Spleen (tissue), 11 donors: ENCODE measurements at regions not wholly inside any gene's neighbourhood (a gene's known extent, or its start where the extent isn't known, plus 50 kb on each side); places are given as distances from the start of the nearest gene placed in this dataset.

ENCODE experiments used
- DNase-seq: peaks from one replicate; pipeline ENCODE4 v3.0.0-alpha.2; 2020
- H3K27ac ChIP-seq, 8 donors: fragments of 200-600 bp; sonication (generic) in 7 of 8; 1 replicate in 4 of 8; 2 replicates in 4 of 8; pipeline versions ENCODE4 v1.5.0 to v1.8.0; 2016 to 2021; ENCODE audit warnings: inconsistent platforms in 4 of 8, mild to moderate bottlenecking in 4 of 8, moderate library complexity in 1 of 8
- H3K27me3 ChIP-seq, 7 donors: fragments of 200-600 bp; sonication (generic) in 6 of 7; replicated peaks in 1 of 7; 1 replicate in 4 of 7; 2 replicates in 3 of 7; pipeline versions ENCODE4 v1.5.0 to v1.8.0; 2016 to 2021; ENCODE audit warnings: inconsistent platforms in 3 of 7, mild to moderate bottlenecking in 1 of 7
- H3K36me3 ChIP-seq, 6 donors: fragments of 200-600 bp; sonication (generic) in 5 of 6; 1 replicate in 4 of 6; 2 replicates in 2 of 6; pipeline versions ENCODE4 v1.5.0 to v1.8.0; 2016 to 2021; ENCODE audit warnings: inconsistent platforms in 2 of 6
- H3K4me1 ChIP-seq, 6 donors: fragments of 200-600 bp; sonication (generic) in 5 of 6; 1 replicate in 3 of 6; 2 replicates in 3 of 6; pipeline versions ENCODE4 v1.5.0 to v1.8.0; 2016 to 2021; ENCODE audit warnings: inconsistent platforms in 3 of 6
- H3K4me3 ChIP-seq, 8 donors: fragments of 200-600 bp; sonication (generic) in 7 of 8; 1 replicate in 4 of 8; 2 replicates in 4 of 8; pipeline versions ENCODE4 v1.5.0 to v1.8.0; 2016 to 2021; ENCODE audit warnings: inconsistent platforms in 4 of 8, mild to moderate bottlenecking in 4 of 8, moderate library complexity in 2 of 8
- H3K9me3 ChIP-seq, 8 donors: fragments of 200-600 bp; sonication (generic) in 7 of 8; 1 replicate in 4 of 8; 2 replicates in 4 of 8; pipeline versions ENCODE4 v1.5.0 to v1.8.0; 2016 to 2021; ENCODE audit warnings: inconsistent platforms in 4 of 8
- CTCF ChIP-seq, 11 experiments: fragments of 200-600 bp in 7 of 11; fragments of 450-650 bp in 4 of 11; sonication (generic) in 4 of 11; IDR thresholded peaks in 8 of 11; conservative IDR thresholded peaks in 3 of 11; 1 replicate in 7 of 11; 2 replicates in 4 of 11; pipeline versions ENCODE4 v1.4.0 to v1.8.0; 2016 to 2021; ENCODE audit warnings: antibody characterized with exemption in 11 of 11, inconsistent platforms in 4 of 11, mild to moderate bottlenecking in 1 of 11
- POLR2A ChIP-seq, 3 donors: fragments of 450-650 bp; IDR thresholded peaks; one replicate each; pipeline ENCODE4 v1.5.1; 2017; ENCODE audit warnings: antibody characterized with exemption in 3 of 3, mild to moderate bottlenecking in 1 of 3
- POLR2AphosphoS5 ChIP-seq, 3 donors: sonication (generic); formaldehyde crosslinking; IDR thresholded peaks; one replicate each; pipeline ENCODE4 v1.5.1; 2017; ENCODE audit warnings: antibody characterized with exemption in 3 of 3
- WGBS, 5 donors: extraction: QIAGEN DNeasy Blood & Tissue Kit in 3 of 5; methylation state at CpG; one replicate each; pipeline versions ENCODE4 v1.1.5 to v1.1.7; 2013 to 2018; 5-methylcytosine and 5-hydroxymethylcytosine counted together
- intact Hi-C: fragments of 100-400 bp; cut with DNase I; formaldehyde crosslinking; loops from one replicate; pipeline ENCODE4 v1.15.0; 2023; ENCODE audit warnings: low total_unique reads
- donor health status: healthy with polysubstance abuse.
- donor health status: DM: no; HTN: no; CAD: no; lungs with moderate emphysema.
- donor health status: DM: no; HTN: no; CAD: no.
- donor health status: Bipolar disorder and iron deficiency.
- donor health status: healthy.
- donor health status: DM: no; HTN: no; CAD: no.
- donor health status: DM: yes; HTN: yes; CAD: no.

DNA sequence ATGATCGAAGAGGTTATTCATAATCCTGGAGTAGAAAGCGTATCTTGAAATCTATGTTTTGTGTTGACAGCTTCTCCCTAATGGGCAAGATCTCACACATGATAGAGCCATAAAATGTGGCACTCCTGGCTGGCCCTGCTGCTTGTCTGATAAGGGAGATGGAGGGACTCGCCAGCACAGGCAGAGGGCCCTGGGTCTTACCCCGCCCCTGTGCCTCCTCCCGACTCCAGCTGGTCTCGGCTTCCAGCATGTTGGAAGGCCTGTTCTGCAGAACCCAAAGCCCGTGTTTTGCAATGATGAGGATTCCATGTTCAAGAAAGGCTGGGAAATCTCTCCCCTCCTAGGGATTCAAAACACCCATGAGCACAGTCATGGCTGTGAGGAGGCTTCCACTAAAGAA lies 106.7 kb upstream of the SDK2 start:
- H3K9me3 ChIP-seq, result no peaks in the 10 kb centered on the region
- DNase-seq, result no peak

GRCh38 chr17:73753751-73754496 lies 109.7 kb upstream of the SDK2 start:
- no peak for DNase-seq
- H3K9me3 ChIP-seq, result no peaks in the 10 kb centered on the region
- 82 to 93% (median 89%) methylated on average over 11 to 14 of the region's 14 CpGs for WGBS, 5 donors
- intact Hi-C loops, result no loop called here
- H3K36me3 ChIP-seq, result no peaks in the 10 kb centered on the region
- no peak overlapping the region for H3K27ac ChIP-seq
- H3K4me3 ChIP-seq, result no peak overlapping the region
- TF ChIP-seq POLR2AphosphoS5 (IDR thresholded peaks at IDR 0.05), result no peak
- no peak for TF ChIP-seq POLR2A (IDR thresholded peaks at IDR 0.05)
- no peak for TF ChIP-seq CTCF (IDR thresholded peaks at IDR 0.05 in 8 of 11, conservative IDR thresholded peaks at IDR 0.05 in 3 of 11)
- no peaks in the 10 kb centered on the region for H3K4me1 ChIP-seq
- no peaks in the 10 kb centered on the region for H3K27me3 ChIP-seq

More for the DNA sequence above, 106.7 kb upstream of the SDK2 start:
- no peak overlapping the region for H3K27ac ChIP-seq
- H3K4me3 ChIP-seq, result no peak overlapping the region
- intact Hi-C loops, result no loop called here
- no peaks in the 10 kb centered on the region for H3K4me1 ChIP-seq
- H3K27me3 ChIP-seq, result peaks cover 0 to 18% (median 0%) of the 10 kb centered on the region in 7 donors
- H3K36me3 ChIP-seq, result no peaks in the 10 kb centered on the region
- no peak for TF ChIP-seq POLR2AphosphoS5 (IDR thresholded peaks at IDR 0.05)
- TF ChIP-seq CTCF (IDR thresholded peaks at IDR 0.05 in 8 of 11, conservative IDR thresholded peaks at IDR 0.05 in 3 of 11), result no peak
- TF ChIP-seq POLR2A (IDR thresholded peaks at IDR 0.05), result no peak
- WGBS, 5 donors, result 74 to 93% (median 81%) methylated on average over 4 to 7 of the region's 7 CpGs

- peaks cover 0 to 6% (median 1%) of the 10 kb centered on the region in 6 donors for H3K4me1 ChIP-seq
- intact Hi-C loops, result no loop called here
- H3K4me3 ChIP-seq, result no peak overlapping the region
- no peaks in the 10 kb centered on the region for H3K36me3 ChIP-seq
- no peak for DNase-seq
- 85 to 95% (median 93%) methylated on average over 15 of the region's 15 CpGs for WGBS, 5 donors
- H3K27ac ChIP-seq, result no peak overlapping the region
- no peaks in the 10 kb centered on the region for H3K9me3 ChIP-seq
- H3K27me3 ChIP-seq, result peaks cover 0 to 2% (median 0%) of the 10 kb centered on the region in 7 donors
- TF ChIP-seq POLR2AphosphoS5 (IDR thresholded peaks at IDR 0.05), result no peak
- no peak for TF ChIP-seq POLR2A (IDR thresholded peaks at IDR 0.05)
- TF ChIP-seq CTCF (IDR thresholded peaks at IDR 0.05 in 8 of 11, conservative IDR thresholded peaks at IDR 0.05 in 3 of 11), result no peak
Measured at GRCh38 chr17:73754886-73755400, 110.7 kb upstream of the SDK2 start.

GRCh38 chr17:73757420-73757819 lies 113.2 kb upstream of the SDK2 start:
- no peaks in the 10 kb centered on the region for H3K9me3 ChIP-seq
- intact Hi-C loops, result no loop called here
- no peak for TF ChIP-seq POLR2A (IDR thresholded peaks at IDR 0.05)
- no peak for TF ChIP-seq CTCF (IDR thresholded peaks at IDR 0.05 in 8 of 11, conservative IDR thresholded peaks at IDR 0.05 in 3 of 11)
- TF ChIP-seq POLR2AphosphoS5 (IDR thresholded peaks at IDR 0.05), result no peak
- DNase-seq, result no peak
- H3K27ac ChIP-seq, result no peak overlapping the region
- H3K4me3 ChIP-seq, result no peak overlapping the region
- H3K4me1 ChIP-seq, result peaks cover 0 to 17% (median 5%) of the 10 kb centered on the region in 6 donors
- 67 to 81% (median 78%) methylated on average over 12 of the region's 12 CpGs for WGBS, 5 donors
- peaks cover 0 to 5% (median 0%) of the 10 kb centered on the region in 7 donors for H3K27me3 ChIP-seq
- no peaks in the 10 kb centered on the region for H3K36me3 ChIP-seq
